ENCODE measurements at regions not wholly inside any gene's neighbourhood (a gene's known extent, or its start where the extent isn't known, plus 50 kb on each side); places are given as distances from the start of the nearest gene placed in this dataset.
"Not testable (repeated sequence)": the region's sequence is repeated elsewhere in the genome, so short reads cannot be mapped to it uniquely, and the experiment has no call there.

GRCh38 chr15:38992506-38992905 is 427.9 kb upstream of the RASGRP1 start:
- DNase-seq, result no peak

DNA sequence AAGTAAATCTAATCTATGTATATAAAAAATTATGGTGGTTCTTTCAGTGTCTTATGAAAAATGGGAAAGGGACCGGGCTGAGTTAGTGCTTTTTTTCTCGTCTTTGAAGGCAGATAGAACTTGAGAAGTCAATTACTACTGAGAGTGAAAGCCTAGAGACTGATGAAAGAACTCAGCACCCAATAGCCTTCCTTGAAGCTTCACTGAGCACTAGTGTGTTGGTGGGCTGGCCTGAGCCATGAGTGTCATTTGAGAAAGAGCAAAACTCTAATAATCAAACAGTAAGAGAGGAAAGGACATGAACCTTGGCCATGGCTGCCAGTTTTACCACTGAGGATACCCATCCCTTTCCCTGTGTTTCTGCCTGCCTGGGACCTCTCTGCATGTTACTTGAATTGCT is 428.3 kb upstream of the RASGRP1 start:
- DNase-seq, result no peak

- DNase-seq, result no peak
Measured at GRCh38 chr15:38994310-38994709, 429.7 kb upstream of the RASGRP1 start.

DNA sequence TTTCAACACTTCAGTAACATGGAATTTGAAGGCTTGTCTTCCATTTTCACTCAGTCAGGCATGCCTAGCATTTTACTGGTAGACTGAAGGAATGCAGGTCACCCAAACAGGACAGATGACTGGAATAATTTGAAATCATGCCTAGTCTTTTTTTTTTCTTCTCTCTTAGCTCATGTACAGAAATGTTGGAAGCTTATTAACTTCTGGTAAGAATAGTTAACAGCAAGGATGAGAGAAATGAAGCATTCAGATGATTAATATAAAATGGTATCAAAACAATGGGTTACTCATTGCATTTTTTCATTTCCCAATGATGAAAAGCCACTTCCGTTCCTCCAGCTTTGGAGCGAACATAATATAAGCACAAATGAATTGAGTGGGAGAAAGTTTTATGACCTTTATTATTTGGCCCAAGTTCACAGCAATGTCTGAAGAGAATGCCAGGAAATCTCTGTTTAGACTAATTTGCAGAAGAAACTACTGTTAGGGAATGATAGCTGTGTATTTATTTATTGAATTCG is 431.6 kb upstream of the RASGRP1 start:
- DNase-seq, result no peak

DNA sequence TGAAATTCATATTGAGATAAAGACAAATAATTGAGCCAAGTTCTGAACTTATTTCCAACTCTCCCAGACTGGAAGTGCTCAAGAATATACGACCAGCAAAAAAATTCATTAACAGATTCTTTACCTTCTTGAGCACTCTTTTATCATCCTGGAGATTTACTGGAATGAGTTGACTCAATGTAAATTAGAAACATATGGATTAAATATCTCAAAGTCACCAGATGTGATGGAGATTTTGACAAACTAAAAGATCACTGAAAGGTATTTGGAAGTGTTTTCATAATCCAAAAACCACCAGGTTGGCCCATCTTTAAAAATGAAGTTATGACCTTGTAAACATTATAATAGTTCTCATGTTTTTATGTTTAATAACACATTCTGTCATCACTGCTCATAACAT is 433.2 kb upstream of the RASGRP1 start:
- no peak for DNase-seq

DNA sequence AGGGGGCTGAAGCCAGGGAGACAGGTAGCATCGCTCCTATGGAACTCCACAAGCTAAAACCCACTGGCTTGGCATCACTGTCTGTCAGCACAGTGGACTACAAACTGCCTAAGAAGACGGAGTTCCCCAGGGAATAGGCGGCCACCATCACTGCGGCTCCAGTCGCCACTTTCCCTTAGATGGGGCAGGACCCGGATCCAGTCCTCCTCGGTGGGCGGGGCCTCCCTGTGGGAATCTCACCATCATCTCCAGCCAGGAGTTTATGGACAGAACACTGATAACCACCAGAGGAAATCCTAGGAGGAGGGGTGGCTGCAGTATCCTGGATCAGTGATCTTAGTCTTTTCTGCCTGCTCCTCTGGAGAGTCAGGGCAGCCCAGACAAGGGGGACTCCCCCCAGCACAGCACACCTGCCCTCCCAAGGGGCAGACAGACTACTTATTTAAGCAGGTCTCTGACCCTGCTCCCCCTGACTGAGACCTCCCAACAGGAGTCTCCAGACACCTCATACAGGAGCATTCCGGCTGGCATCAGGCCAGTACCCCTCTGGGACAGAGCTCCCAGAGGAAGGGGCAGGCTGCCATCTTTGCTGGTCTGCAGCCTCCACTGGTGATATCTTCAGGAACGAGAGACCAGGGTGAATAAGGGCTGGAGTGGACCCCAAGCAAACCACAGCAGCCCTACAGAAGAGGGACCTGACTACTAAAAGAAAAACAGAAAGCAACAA is 435.6 kb upstream of the RASGRP1 start:
- DNase-seq, result no peak

- no peak for DNase-seq
Measured at GRCh38 chr15:39009740-39010139, 445.1 kb upstream of the RASGRP1 start.

DNA sequence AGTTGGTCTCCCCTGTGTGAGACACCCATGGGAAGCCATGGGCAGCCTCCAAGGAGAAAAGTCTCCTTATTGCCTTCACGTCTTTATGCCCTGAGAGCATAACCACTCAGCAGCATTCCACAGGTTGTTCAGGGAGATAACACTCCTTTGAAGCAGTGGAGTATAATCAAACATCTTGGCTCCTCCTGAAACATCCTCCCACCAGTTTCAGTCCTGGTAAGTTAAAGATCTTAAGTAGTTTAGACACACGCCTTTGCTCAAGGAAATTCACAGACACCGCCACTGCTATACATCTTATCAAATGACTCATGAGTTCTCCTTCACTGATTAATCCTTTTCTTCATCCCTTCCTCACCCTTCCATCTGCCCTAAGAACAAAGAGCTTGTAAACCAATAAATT is 446.5 kb upstream of the RASGRP1 start:
- not testable (repeated sequence) for DNase-seq

DNA sequence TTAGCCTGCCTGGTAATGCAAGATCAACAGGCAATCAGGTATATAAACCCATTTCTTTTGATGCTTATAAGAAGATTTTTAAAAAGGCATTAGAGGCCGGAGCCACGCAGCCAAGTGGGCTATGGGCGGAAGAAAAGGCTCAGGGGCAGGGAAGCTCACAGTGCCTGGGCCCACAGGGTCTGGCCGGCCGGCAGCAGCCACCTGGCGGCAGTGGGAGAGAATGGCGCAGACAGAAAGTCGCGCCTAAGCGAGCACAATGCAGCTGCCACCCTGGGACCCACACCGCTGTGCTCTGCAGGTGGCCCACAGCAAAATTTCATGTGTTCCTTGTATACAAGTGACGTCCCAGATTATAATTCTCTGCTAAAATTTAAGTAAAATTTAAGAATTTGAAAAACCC is 448.6 kb upstream of the RASGRP1 start:
- DNase-seq, result no peak

DNA sequence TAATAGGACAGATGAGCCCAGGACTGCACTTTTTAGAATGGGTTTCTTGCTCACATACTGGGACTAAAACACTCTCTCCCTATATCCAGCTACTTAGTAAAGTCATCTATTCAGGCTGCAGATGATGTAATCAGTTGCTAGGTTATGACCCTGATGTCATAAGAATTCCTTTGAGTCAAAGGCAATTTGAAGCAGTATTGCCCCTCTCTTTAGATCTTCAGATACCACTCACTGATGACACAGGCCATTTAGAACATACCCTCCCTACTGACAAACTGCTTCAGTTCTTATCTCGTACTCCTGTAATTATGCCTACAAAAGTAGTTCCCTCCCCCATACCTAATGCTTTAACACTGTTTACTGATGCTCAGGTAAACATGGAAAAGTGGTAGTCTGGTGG is 450.1 kb upstream of the RASGRP1 start:
- no peak for DNase-seq

- no peak for DNase-seq
Measured at GRCh38 chr15:39016706-39017105, 452.1 kb upstream of the RASGRP1 start.

GRCh38 chr15:39018966-39019365 is 454.4 kb upstream of the RASGRP1 start:
- no peak for DNase-seq

DNA sequence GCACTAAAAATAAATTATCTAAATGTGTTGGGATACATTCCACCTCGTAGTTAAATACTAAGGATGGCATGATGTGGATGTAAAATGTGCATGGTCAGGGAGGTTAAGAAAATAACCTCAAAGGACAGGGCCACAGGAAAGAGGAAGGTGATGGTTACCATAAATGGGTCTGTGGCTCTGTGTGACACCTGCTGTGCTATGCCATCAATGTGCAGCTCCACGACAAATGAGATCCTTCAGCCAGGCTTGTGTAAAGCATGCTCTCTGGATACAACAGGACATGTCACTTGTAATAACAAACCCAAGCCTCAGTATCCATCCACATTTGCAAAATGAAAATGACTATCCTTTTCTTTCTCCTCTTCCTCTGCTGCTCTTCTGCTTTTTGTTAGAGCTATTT is 456.7 kb upstream of the RASGRP1 start:
- no peak for DNase-seq

DNA sequence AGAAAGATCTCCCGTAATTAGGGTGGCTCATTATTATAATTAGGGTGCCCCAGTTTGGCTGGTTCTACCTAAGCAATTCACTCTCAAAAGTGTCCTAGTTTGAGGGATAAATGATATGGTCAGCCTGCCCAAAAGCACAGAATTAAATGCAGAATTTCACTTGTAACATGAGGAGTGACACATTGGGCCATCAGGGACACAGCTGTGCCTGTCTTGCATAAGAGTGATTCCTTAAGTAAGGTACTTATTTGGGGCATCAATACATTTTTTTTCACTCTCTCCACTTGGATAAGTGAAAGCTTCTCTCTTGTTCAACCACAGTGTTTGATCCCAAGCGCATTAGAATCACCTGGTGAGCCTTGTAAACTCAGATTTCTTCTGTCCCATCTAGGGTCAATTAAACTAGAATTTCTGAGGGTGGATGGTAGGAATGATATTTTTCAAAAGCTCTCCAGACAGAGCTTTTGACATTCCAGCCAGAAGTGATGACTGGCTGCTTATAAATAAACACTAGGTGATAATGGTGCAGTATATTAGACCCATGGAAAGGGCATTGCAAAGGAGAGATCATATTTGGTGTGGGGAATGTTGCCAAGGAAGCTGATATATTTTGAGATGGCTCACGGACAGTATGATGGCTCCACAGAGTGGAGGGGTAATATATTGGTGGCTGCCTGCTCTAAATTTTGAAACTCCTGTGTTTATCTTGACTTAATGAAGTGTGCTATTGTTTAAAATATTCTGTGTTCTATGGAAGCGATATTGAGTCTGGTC is 458.1 kb upstream of the RASGRP1 start:
- DNase-seq, result no peak

- no peak for DNase-seq
Measured at GRCh38 chr15:39025321-39025720, 460.7 kb upstream of the RASGRP1 start.

GRCh38 chr15:39025881-39026280 is 461.3 kb upstream of the RASGRP1 start:
- DNase-seq, result no peak

- DNase-seq, result no peak
Measured at GRCh38 chr15:39028069-39028468, 463.5 kb upstream of the RASGRP1 start.

GRCh38 chr15:39029741-39030140 is 465.1 kb upstream of the RASGRP1 start:
- DNase-seq, result no peak

GRCh38 chr15:39030291-39031070 is 465.9 kb upstream of the RASGRP1 start:
- no peak for DNase-seq

DNA sequence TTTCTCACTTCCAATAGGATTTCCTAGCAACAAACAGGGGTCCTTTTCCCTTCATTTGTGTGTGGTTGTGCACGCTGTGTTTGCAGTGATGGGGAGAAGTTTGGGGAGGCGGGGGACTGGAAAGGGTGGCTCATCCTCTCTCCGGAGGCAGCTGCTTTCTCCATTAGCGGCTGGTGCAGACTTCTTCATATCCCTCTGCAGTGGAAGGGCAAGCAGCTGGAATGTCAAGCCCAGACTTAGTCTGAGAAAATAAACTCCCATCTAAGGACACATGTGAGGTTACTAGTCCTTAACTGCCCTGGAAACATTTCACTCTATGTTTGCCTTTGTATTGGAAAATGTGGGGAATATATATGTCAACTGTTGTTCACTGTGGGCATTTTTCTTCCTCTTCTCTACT is 467.0 kb upstream of the RASGRP1 start:
- no peak for DNase-seq

DNA sequence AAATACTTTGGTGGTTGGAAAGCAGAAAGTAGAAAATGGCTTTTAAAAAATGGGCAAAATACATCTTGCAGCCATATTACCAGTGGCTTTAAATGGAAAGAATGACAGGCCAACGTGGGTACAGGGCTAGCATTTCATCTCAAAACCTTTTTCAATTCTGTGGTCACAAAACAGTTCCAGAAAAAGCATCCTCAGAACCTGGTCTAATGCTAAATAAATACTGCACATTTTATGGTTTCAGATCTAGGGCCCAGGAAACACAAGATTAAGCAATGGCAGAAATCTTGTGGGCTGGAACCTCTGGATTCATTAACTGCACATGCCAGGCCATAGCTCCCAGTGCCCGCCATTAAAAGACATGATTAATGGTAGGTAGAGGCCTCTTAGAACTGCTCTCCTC is 470.2 kb upstream of the RASGRP1 start:
- DNase-seq, result no peak

- not testable (repeated sequence) for DNase-seq
Measured at GRCh38 chr15:39037611-39038010, 473.0 kb upstream of the RASGRP1 start.

DNA sequence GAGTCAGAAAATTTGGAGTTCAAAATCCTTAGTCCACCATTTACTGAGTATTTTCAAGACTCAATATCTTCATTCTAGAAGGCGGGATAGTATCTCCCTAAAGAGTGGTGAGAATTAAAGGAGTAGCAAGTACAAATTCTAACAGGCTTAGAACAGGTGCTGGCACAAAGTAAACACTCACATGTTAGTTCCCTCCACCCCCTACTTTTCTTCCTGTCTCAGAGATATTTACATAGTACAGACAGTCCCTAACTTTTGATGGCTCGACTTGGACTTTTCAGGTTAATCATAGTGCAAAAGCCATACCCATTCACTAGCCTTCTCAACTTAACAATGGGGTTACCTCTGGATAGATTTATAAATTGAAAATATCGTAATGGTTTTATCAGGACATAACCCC is 476.2 kb upstream of the RASGRP1 start:
- no peak for DNase-seq

Data from central memory CD4-positive, alpha-beta T cell (primary cell).